Uterus (tissue), 3 donors: ENCODE measurements at regions not wholly inside any gene's neighbourhood (a gene's known extent, or its start where the extent isn't known, plus 50 kb on each side); places are given as distances from the start of the nearest gene placed in this dataset.

ENCODE experiments used
- DNase-seq, 2 donors: peaks; one replicate each; pipeline ENCODE4 v3.0.0-alpha.2; 2019 to 2020
- H3K27ac ChIP-seq, 2 donors: fragments of 200-600 bp; sonication (generic); 1 replicate in 1 of 2; 2 replicates in 1 of 2; pipeline ENCODE4 v1.5.1; 2016 to 2018
- H3K27me3 ChIP-seq, 2 donors: fragments of 200-600 bp; sonication (generic); one replicate each; pipeline ENCODE4 v1.5.1; 2018 to 2019; ENCODE audit warnings: control low read depth in 1 of 2
- H3K36me3 ChIP-seq, 2 donors: fragments of 200-600 bp; sonication (generic); one replicate each; pipeline ENCODE4 v1.5.1; 2019; ENCODE audit warnings: control low read depth in 1 of 2
- H3K4me1 ChIP-seq, 2 donors: fragments of 200-600 bp; sonication (generic); one replicate each; pipeline ENCODE4 v1.5.1; 2018 to 2019; ENCODE audit warnings: control low read depth in 1 of 2
- H3K4me3 ChIP-seq, 2 donors: fragments of 200-600 bp; sonication (generic); 1 replicate in 1 of 2; 2 replicates in 1 of 2; pipeline ENCODE4 v1.5.1; 2018 to 2019; ENCODE audit warnings: mild to moderate bottlenecking in 1 of 2
- H3K9me3 ChIP-seq, 2 donors: fragments of 200-600 bp; sonication (generic); one replicate each; pipeline ENCODE4 v1.5.1; 2019; ENCODE audit warnings: control low read depth in 1 of 2
- POLR2A ChIP-seq, 2 donors: fragments of 450-650 bp; IDR thresholded peaks; one replicate each; pipeline ENCODE4 v1.6.1; 2016; ENCODE audit warnings: antibody characterized with exemption in 2 of 2, mild to moderate bottlenecking in 1 of 2, moderate library complexity in 1 of 2
- intact Hi-C: fragments of 100-400 bp; cut with DNase I; formaldehyde crosslinking; loops from one replicate; pipeline ENCODE4 v1.15.1; 2023; ENCODE audit warnings: low total_unique reads
- TF ChIP-seq, protein P1 (sequence below), 4 experiments: fragments of 200-600 bp in 2 of 4; fragments of 450-650 bp in 2 of 4; sonication (generic) in 2 of 4; IDR thresholded peaks; one replicate each; pipeline ENCODE4 v1.5.1; 2016 to 2019; ENCODE audit warnings: antibody characterized with exemption in 4 of 4, mild to moderate bottlenecking in 2 of 4, moderate library complexity in 1 of 4
- donor health status: DM: yes; HTN: yes; CAD: no.

GRCh38 chr11:92919048-92919447 lies 50.4 kb upstream of the MTNR1B start:
- H3K9me3 ChIP-seq, result no peaks in the 10 kb centered on the region
- intact Hi-C loops, result no loop called here

More at GRCh38 chr11:92919048-92919447, 50.4 kb upstream of the MTNR1B start:
- no peaks in the 10 kb centered on the region for H3K36me3 ChIP-seq
- no peak overlapping the region for H3K27ac ChIP-seq
- H3K27me3 ChIP-seq, result no peaks in the 10 kb centered on the region
- no peak for TF ChIP-seq POLR2A (IDR thresholded peaks at IDR 0.05)
- TF ChIP-seq, protein P1, sequence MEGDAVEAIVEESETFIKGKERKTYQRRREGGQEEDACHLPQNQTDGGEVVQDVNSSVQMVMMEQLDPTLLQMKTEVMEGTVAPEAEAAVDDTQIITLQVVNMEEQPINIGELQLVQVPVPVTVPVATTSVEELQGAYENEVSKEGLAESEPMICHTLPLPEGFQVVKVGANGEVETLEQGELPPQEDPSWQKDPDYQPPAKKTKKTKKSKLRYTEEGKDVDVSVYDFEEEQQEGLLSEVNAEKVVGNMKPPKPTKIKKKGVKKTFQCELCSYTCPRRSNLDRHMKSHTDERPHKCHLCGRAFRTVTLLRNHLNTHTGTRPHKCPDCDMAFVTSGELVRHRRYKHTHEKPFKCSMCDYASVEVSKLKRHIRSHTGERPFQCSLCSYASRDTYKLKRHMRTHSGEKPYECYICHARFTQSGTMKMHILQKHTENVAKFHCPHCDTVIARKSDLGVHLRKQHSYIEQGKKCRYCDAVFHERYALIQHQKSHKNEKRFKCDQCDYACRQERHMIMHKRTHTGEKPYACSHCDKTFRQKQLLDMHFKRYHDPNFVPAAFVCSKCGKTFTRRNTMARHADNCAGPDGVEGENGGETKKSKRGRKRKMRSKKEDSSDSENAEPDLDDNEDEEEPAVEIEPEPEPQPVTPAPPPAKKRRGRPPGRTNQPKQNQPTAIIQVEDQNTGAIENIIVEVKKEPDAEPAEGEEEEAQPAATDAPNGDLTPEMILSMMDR (IDR thresholded peaks at IDR 0.05), result no peak
- H3K4me1 ChIP-seq, result no peaks in the 10 kb centered on the region
- no peak overlapping the region for H3K4me3 ChIP-seq
- DNase-seq, result no peak
